ENCODE measurements at regions not wholly inside any gene's neighbourhood (a gene's known extent, or its start where the extent isn't known, plus 50 kb on each side); places are given as distances from the start of the nearest gene placed in this dataset.

DNA sequence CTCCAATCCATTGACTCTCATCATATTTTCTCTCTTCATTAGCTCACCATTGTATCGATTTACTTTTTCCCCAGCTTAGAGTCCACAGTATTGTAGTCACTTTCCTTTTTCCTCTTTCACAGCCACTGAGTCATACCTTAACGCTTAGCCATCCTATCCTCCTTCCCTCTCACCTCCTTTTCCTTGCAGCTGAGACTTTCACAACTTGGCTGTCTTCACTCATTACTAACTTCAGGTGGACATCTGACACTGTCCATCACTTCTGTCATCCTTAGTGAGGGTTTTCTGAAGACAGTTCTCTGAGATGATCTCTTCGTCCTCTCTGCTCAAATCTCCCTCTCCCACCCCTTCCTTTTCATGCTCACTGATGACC lies 70.5 kb upstream of the ESX1 start:
- TF ChIP-seq, protein P1, sequence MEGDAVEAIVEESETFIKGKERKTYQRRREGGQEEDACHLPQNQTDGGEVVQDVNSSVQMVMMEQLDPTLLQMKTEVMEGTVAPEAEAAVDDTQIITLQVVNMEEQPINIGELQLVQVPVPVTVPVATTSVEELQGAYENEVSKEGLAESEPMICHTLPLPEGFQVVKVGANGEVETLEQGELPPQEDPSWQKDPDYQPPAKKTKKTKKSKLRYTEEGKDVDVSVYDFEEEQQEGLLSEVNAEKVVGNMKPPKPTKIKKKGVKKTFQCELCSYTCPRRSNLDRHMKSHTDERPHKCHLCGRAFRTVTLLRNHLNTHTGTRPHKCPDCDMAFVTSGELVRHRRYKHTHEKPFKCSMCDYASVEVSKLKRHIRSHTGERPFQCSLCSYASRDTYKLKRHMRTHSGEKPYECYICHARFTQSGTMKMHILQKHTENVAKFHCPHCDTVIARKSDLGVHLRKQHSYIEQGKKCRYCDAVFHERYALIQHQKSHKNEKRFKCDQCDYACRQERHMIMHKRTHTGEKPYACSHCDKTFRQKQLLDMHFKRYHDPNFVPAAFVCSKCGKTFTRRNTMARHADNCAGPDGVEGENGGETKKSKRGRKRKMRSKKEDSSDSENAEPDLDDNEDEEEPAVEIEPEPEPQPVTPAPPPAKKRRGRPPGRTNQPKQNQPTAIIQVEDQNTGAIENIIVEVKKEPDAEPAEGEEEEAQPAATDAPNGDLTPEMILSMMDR (IDR thresholded peaks at IDR 0.05): no peak
- TF ChIP-seq FOXS1 (CRISPR knock-in tag; IDR thresholded peaks at IDR 0.05) (no peak), JUNB (IDR thresholded peaks at IDR 0.05) (no peak), MAFK (IDR thresholded peaks at IDR 0.05; ENCODE audit: partially characterized antibody) (no peak), POLR2A (IDR thresholded peaks at IDR 0.05; ENCODE audit: low read length) (no peak), CBX8 (IDR thresholded peaks at IDR 0.05) (no peak)
- TF ChIP-seq, protein P2, sequence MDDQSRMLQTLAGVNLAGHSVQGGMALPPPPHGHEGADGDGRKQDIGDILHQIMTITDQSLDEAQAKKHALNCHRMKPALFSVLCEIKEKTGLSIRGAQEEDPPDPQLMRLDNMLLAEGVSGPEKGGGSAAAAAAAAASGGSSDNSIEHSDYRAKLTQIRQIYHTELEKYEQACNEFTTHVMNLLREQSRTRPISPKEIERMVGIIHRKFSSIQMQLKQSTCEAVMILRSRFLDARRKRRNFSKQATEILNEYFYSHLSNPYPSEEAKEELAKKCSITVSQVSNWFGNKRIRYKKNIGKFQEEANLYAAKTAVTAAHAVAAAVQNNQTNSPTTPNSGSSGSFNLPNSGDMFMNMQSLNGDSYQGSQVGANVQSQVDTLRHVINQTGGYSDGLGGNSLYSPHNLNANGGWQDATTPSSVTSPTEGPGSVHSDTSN (IDR thresholded peaks at IDR 0.05): no peak

All from A549 (cell line).